ENCODE measurements at regions not wholly inside any gene's neighbourhood (a gene's known extent, or its start where the extent isn't known, plus 50 kb on each side); places are given as distances from the start of the nearest gene placed in this dataset.

- POLR2A ChIA-PET = no interaction called here
- no peak for DNase-seq (ENCODE audit: extremely low spot score)
- CTCF ChIA-PET = interaction anchor here (0.7 kb wide), 1 partner anchor 60 kb away, joined by 3 read pairs; no protein-coding TSS in a partner anchor
- TF ChIP-seq HDGF (IDR thresholded peaks at IDR 0.05; ENCODE audit: borderline replicate concordance) (no peak), SUZ12 (IDR thresholded peaks at IDR 0.05) (no peak), CTBP1 (IDR thresholded peaks at IDR 0.05; ENCODE audit: borderline replicate concordance) (no peak), ELF4 (IDR thresholded peaks at IDR 0.05) (no peak), FOXM1 (IDR thresholded peaks at IDR 0.05; ENCODE audit: borderline replicate concordance) (no peak), LEF1 (IDR thresholded peaks at IDR 0.05; ENCODE audit: borderline replicate concordance) (no peak), SP1 (IDR thresholded peaks at IDR 0.05) (no peak), ZNF384 (IDR thresholded peaks at IDR 0.05) (no peak), TARDBP (IDR thresholded peaks at IDR 0.05) (no peak), FOXA1 (IDR thresholded peaks at IDR 0.05) (no peak), L3MBTL2 (conservative IDR thresholded peaks at IDR 0.05) (no peak), NFRKB (IDR thresholded peaks at IDR 0.05) (no peak), FOXK2 (IDR thresholded peaks at IDR 0.05) (no peak), BHLHE40 (IDR thresholded peaks at IDR 0.05; ENCODE audit: borderline replicate concordance) (no peak)
Observed at GRCh38 chr1:219682788-219683187, 69.9 kb upstream of the ZC3H11B start.

GRCh38 chr1:219681876-219682275 is 69.0 kb upstream of the ZC3H11B start:
- no peak for DNase-seq (ENCODE audit: extremely low spot score)
- ChIA-PET CTCF (no interaction called here), POLR2A (no interaction called here)
- TF ChIP-seq BHLHE40 (IDR thresholded peaks at IDR 0.05; ENCODE audit: borderline replicate concordance) (no peak), HDGF (IDR thresholded peaks at IDR 0.05; ENCODE audit: borderline replicate concordance) (no peak), L3MBTL2 (conservative IDR thresholded peaks at IDR 0.05) (no peak), NFRKB (IDR thresholded peaks at IDR 0.05) (no peak), ARNT (IDR thresholded peaks at IDR 0.05) (no peak), CTBP1 (IDR thresholded peaks at IDR 0.05; ENCODE audit: borderline replicate concordance) (no peak), SUZ12 (IDR thresholded peaks at IDR 0.05) (no peak), LEF1 (IDR thresholded peaks at IDR 0.05; ENCODE audit: borderline replicate concordance) (no peak), ELF4 (IDR thresholded peaks at IDR 0.05) (no peak), FOXM1 (IDR thresholded peaks at IDR 0.05; ENCODE audit: borderline replicate concordance) (no peak), SP1 (IDR thresholded peaks at IDR 0.05) (no peak), PKNOX1 (IDR thresholded peaks at IDR 0.05) (no peak), FOXK2 (IDR thresholded peaks at IDR 0.05) (no peak), TARDBP (IDR thresholded peaks at IDR 0.05) (no peak), FOXA1 (IDR thresholded peaks at IDR 0.05) (no peak), ZNF384 (IDR thresholded peaks at IDR 0.05) (no peak)

GRCh38 chr1:219676012-219676765 is 63.3 kb upstream of the ZC3H11B start:
- ChIA-PET POLR2A (no interaction called here), CTCF (interaction anchor here (0.7 kb wide), 1 partner anchor 410 kb away, joined by 3 read pairs; no protein-coding TSS in a partner anchor)
- no peak for TF ChIP-seq CTBP1 (IDR thresholded peaks at IDR 0.05; ENCODE audit: borderline replicate concordance)
- no peak for TF ChIP-seq FOXK2 (IDR thresholded peaks at IDR 0.05)
- no peak for TF ChIP-seq TARDBP (IDR thresholded peaks at IDR 0.05)
- no peak for TF ChIP-seq SP1 (IDR thresholded peaks at IDR 0.05)
- TF ChIP-seq L3MBTL2 (conservative IDR thresholded peaks at IDR 0.05) = no peak
- TF ChIP-seq ZNF384 (IDR thresholded peaks at IDR 0.05) = no peak
- TF ChIP-seq FOXA1 (IDR thresholded peaks at IDR 0.05) = no peak
- TF ChIP-seq ARNT (IDR thresholded peaks at IDR 0.05) = no peak
- no peak for TF ChIP-seq ELF4 (IDR thresholded peaks at IDR 0.05)
- TF ChIP-seq BHLHE40 (IDR thresholded peaks at IDR 0.05; ENCODE audit: borderline replicate concordance) = no peak
- no peak for TF ChIP-seq SUZ12 (IDR thresholded peaks at IDR 0.05)
- TF ChIP-seq HDGF (IDR thresholded peaks at IDR 0.05; ENCODE audit: borderline replicate concordance) = no peak
- no peak for TF ChIP-seq NFRKB (IDR thresholded peaks at IDR 0.05)
- no peak for TF ChIP-seq FOXM1 (IDR thresholded peaks at IDR 0.05; ENCODE audit: borderline replicate concordance)
- no peak for TF ChIP-seq PKNOX1 (IDR thresholded peaks at IDR 0.05)
- DNase-seq (ENCODE audit: extremely low spot score) = no peak

GRCh38 chr1:219670426-219671149 is 57.7 kb upstream of the ZC3H11B start:
- POLR2A ChIA-PET = no interaction called here
- CTCF ChIA-PET = no interaction called here
- no peak for DNase-seq (ENCODE audit: extremely low spot score)
- TF ChIP-seq HDGF (IDR thresholded peaks at IDR 0.05; ENCODE audit: borderline replicate concordance) (no peak), TARDBP (IDR thresholded peaks at IDR 0.05) (no peak), PKNOX1 (IDR thresholded peaks at IDR 0.05) (no peak), ZNF384 (IDR thresholded peaks at IDR 0.05) (no peak), L3MBTL2 (conservative IDR thresholded peaks at IDR 0.05) (no peak), BHLHE40 (IDR thresholded peaks at IDR 0.05; ENCODE audit: borderline replicate concordance) (no peak), SUZ12 (IDR thresholded peaks at IDR 0.05) (no peak), FOXM1 (IDR thresholded peaks at IDR 0.05; ENCODE audit: borderline replicate concordance) (no peak), FOXA1 (IDR thresholded peaks at IDR 0.05) (no peak), ARNT (IDR thresholded peaks at IDR 0.05) (no peak), LEF1 (IDR thresholded peaks at IDR 0.05; ENCODE audit: borderline replicate concordance) (no peak), ELF4 (IDR thresholded peaks at IDR 0.05) (no peak)

- ChIA-PET POLR2A (no interaction called here), CTCF (no interaction called here)
- no peak for DNase-seq (ENCODE audit: extremely low spot score)
- TF ChIP-seq FOXK2 (IDR thresholded peaks at IDR 0.05) (no peak), LEF1 (IDR thresholded peaks at IDR 0.05; ENCODE audit: borderline replicate concordance) (no peak), BHLHE40 (IDR thresholded peaks at IDR 0.05; ENCODE audit: borderline replicate concordance) (no peak)
Observed at GRCh38 chr1:219669556-219669955, 56.7 kb upstream of the ZC3H11B start.

Data from HEK293T (cell line).